ENCODE measurements at regions not wholly inside any gene's neighbourhood (a gene's known extent, or its start where the extent isn't known, plus 50 kb on each side); places are given as distances from the start of the nearest gene placed in this dataset.
"Not testable (repeated sequence)": the region's sequence is repeated elsewhere in the genome, so short reads cannot be mapped to it uniquely, and the experiment has no call there.

- no peak for FAIRE-seq
These were observed 57.0 kb downstream of the PCDH20 start for GRCh38 chr13:61358599-61358998.

GRCh38 chr13:61350341-61350740 lies 65.3 kb downstream of the PCDH20 start:
- FAIRE-seq: no peak

- FAIRE-seq: no peak
These were observed 76.5 kb downstream of the PCDH20 start for GRCh38 chr13:61339054-61339621.

GRCh38 chr13:61316647-61317046 lies 99.0 kb downstream of the PCDH20 start:
- no peak for FAIRE-seq

GRCh38 chr13:61294467-61295191 lies 121.0 kb downstream of the PCDH20 start:
- FAIRE-seq: no peak

GRCh38 chr13:61286148-61286745 lies 129.4 kb downstream of the PCDH20 start:
- FAIRE-seq: no peak

GRCh38 chr13:61277586-61278276 lies 137.9 kb downstream of the PCDH20 start:
- FAIRE-seq: no peak

- FAIRE-seq: no peak
These were observed 138.6 kb downstream of the PCDH20 start for GRCh38 chr13:61277088-61277487.

GRCh38 chr13:61276401-61276800 lies 139.2 kb downstream of the PCDH20 start:
- no peak for FAIRE-seq

GRCh38 chr13:61275736-61276135 lies 139.9 kb downstream of the PCDH20 start:
- FAIRE-seq: no peak

- FAIRE-seq: no peak
These were observed 140.4 kb downstream of the PCDH20 start for GRCh38 chr13:61275251-61275650.

- not testable (repeated sequence) for FAIRE-seq
These were observed 148.8 kb downstream of the PCDH20 start for GRCh38 chr13:61266896-61267295.

GRCh38 chr13:61261746-61262472 lies 153.7 kb downstream of the PCDH20 start:
- FAIRE-seq: no peak

GRCh38 chr13:61258185-61258584 lies 157.5 kb downstream of the PCDH20 start:
- no peak for FAIRE-seq

- no peak for FAIRE-seq
These were observed 160.4 kb downstream of the PCDH20 start for GRCh38 chr13:61255040-61255796.

GRCh38 chr13:61253105-61253877 lies 162.4 kb downstream of the PCDH20 start:
- no peak for FAIRE-seq

GRCh38 chr13:61252213-61252612 lies 163.4 kb downstream of the PCDH20 start:
- no peak for FAIRE-seq

GRCh38 chr13:61247149-61247936 lies 168.3 kb downstream of the PCDH20 start:
- FAIRE-seq: no peak

- no peak for FAIRE-seq
These were observed 169.3 kb downstream of the PCDH20 start for GRCh38 chr13:61246351-61246750.

- FAIRE-seq: no peak
These were observed 200.0 kb downstream of the PCDH20 start for GRCh38 chr13:61215601-61216000.

- FAIRE-seq: no peak
These were observed 200.5 kb downstream of the PCDH20 start for GRCh38 chr13:61215116-61215515.

Measured in A204.1 (cell line).